HG03521 (cell line): ENCODE measurements at regions not wholly inside any gene's neighbourhood (a gene's known extent, or its start where the extent isn't known, plus 50 kb on each side); places are given as distances from the start of the nearest gene placed in this dataset.

Experiments
- ATAC-seq: cut with Tn5 transposase; IDR thresholded peaks from one replicate; pipeline ENCODE4 v1.9.1; 2021; ENCODE audit warnings: mild to moderate bottlenecking, moderate library complexity; ENCODE audit not compliant: unreplicated experiment

- ATAC-seq = no peak
Measured at GRCh38 chr2:104125096-104125495, 728.8 kb upstream of the POU3F3 start.

DNA sequence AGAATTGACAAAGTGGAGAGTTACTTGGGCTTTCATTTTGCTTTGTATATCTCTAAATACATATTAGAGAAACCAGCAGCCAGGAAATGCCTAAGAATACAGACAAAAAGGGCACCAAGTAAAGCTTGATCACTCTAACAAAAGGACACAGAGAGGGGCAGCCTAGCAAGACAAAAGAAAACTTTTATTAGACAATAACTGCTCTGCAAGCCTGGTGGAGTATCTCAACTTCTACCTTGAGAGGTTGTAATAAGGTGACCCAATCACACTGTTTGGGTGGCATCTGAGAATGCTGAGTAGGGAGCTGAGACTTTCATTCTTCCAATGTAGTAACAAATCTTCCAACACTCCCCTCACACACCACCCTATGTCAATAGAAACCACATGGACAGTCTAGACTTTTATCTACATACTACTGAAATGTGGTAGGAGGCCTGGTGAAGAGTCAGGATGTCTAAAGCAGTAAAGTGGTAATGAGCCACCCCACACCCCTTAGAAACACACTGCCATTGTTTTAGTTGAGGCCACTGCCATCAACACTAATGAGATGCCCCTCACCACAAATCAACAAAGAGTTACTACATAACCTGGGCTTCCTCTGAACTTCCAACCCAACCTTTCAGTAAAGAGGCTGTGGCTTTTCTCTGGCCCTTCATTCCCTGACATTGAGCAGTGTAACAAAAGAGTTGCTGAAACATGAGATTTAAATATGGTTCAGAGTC lies 726.7 kb upstream of the POU3F3 start:
- ATAC-seq = no peak

- ATAC-seq = no peak
Measured at GRCh38 chr2:104140361-104140760, 713.6 kb upstream of the POU3F3 start.

GRCh38 chr2:104158191-104158590 lies 695.7 kb upstream of the POU3F3 start:
- no peak for ATAC-seq

DNA sequence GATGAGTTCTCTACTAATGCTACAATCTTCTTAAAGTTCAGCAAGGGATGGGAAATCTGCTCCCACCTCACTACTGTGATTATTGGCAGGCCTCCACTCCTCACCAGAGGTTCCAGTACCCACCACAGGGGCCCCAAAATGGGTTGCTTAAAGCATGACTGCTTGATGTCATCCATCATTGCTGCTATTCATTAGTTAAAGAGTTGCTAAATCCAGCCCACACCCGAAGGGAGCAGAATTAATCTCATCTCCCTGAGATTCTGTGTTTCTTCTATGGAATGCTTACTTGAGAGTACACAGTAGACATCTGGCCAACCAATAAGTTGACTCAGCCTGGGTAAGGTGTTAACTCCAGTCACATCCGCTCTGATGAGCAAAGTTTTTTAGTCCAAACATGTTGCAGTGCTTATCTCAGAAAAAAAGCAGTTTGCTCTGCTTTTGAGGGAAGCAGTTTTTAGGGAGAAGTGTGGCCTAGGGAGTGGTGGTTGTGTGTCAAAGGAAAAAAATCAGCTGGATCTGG lies 690.2 kb upstream of the POU3F3 start:
- no peak for ATAC-seq

DNA sequence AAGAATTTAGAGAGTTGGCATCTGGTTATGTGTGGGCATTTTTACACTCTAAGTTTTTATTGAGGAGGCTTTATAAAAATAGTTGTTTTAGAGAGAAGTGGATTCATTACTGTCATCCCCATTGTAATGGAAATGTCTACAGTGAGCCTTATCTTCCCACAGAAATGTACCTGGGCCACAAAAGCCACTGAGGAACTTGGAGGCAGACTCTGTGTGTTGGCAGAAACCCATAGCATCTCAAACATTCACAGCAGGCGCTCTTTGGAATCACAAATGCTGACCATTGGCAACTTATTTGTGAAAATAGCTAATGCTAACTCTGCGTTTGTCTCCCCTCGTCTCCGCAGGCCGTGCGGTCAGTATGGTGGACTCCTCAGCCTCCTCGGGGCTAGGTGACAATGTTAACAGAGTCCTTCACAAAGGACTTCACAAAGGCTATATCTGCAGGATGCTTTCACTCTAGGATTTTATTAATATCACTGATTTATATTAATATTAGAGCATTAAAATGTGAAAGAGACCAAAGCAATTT lies 689.1 kb upstream of the POU3F3 start:
- ATAC-seq = no peak

GRCh38 chr2:104177179-104177578 lies 676.7 kb upstream of the POU3F3 start:
- no peak for ATAC-seq

GRCh38 chr2:104179644-104180043 lies 674.3 kb upstream of the POU3F3 start:
- no peak for ATAC-seq

DNA sequence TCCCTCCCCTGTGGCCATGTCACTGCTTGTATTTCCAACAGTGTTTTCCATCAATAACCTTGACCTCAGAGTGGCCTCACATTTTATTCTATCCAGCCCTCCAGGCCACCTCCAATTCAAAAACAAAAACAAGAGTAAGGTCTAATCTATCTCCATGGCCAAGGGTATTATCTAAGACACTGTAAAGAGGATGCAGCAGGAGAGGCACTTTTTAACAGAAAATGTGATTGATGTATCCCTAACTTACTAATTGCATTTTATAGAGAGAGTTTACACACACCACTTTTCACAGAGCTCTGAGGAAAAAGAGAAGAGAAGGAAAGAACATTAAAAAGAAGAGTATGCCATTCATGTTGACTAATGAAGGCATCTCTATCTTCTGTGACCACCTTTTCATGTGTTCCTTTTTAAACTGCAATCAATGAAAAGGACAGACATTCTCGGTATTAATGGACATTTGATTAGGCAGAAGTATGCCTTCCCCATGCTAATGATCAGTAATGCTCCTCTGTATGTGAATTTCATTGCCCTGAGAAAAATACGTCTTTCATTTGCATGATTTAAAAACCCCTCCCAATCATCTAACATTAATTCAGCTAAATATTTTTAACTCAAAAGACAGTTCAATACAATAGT lies 653.3 kb upstream of the POU3F3 start:
- ATAC-seq = no peak

DNA sequence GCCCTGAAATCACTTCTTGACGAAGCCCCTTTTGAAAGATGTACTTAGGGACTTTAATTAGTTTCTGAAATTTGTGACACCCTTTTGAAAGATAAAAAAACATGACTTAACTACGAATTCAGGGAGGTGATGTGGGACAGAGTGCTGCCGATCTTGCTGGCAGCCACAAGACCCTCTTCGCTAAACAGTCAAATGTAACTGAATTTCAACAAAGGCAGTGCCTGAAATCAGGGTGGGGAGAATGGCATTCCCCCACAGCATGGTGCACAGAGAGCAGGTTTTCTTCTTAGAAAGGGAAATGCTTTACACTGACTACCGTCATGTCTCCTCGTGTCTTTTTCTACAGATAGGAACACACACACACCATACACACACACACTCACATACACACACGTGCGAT lies 640.2 kb upstream of the POU3F3 start:
- no peak for ATAC-seq

GRCh38 chr2:104215269-104216161 lies 638.4 kb upstream of the POU3F3 start:
- no peak for ATAC-seq

DNA sequence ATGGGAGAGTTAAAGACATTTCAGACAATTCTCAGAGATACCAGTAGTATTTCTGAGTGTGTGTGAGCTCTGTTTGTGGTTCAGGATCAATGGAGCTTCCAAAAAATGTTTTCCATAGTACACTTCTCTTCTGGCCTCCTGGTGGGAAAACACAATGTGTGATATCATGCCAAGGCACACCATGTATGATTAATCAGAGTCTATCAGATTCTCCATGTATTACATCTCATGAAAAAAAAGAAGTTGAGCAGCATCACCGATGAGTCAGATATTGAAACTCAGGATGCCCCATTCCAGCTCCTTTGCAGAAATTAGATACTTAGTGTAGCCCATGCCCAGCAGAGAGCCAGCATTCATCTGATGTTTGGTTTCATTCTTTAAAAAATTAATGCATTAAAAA lies 620.3 kb upstream of the POU3F3 start:
- ATAC-seq = no peak

GRCh38 chr2:104236491-104236890 lies 617.4 kb upstream of the POU3F3 start:
- no peak for ATAC-seq

DNA sequence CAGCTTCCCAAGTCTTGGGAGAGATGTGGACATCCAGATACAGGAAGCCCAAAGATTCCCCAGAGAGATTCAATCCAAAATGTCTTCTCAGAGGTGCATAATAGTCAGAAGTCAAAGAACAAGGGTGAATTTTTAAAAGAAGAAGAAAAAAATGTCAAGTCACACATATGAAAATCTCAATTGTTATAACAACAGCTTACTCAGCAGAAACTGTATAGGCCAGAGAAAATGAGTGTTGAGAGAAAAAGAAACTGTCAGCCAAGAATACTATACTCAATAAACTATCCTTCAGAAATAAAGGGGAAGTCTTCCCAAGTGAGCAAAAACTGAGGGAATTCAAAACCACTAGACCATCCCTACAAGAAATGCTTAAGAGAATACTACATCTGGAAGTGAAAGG lies 612.9 kb upstream of the POU3F3 start:
- no peak for ATAC-seq

- ATAC-seq = no peak
Measured at GRCh38 chr2:104249629-104250028, 604.3 kb upstream of the POU3F3 start.

DNA sequence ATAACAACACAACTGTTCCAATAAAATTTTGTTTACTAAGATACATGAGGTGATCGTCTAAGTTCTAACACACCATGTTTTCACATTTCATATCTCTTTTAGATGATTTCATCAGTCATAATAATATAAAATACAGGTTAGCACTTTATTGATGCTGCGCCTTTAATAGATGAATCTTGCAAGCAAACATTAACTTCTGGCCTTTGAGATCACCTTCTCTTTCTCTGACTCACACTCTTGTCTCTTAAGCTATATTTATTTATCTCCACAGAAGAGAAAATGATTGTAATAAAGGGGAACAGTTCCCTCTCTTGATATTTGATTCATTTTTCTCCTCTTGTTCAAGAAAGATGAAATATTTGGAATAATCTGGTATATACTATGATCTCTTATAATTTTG lies 603.3 kb upstream of the POU3F3 start:
- ATAC-seq = no peak

DNA sequence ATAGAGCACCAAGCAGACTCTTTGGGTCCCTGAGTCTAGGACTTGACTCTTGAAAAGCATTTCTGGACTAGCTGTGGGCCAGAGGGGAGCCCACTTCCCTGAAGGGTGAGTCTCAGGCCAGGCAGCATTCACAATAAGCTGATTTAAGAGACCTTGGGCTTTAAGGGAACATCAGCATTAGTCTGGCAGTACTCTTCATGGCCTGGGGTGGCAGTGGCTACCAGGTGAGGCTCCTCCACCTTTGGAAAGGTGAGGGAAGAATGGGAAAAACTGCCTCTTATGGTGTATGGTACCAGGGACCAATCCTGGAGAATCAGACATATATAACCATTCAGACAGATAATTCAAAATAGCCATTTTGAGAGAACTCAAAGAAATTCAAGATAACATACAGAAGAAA lies 599.9 kb upstream of the POU3F3 start:
- no peak for ATAC-seq

GRCh38 chr2:104262714-104263113 lies 591.2 kb upstream of the POU3F3 start:
- ATAC-seq = no peak

DNA sequence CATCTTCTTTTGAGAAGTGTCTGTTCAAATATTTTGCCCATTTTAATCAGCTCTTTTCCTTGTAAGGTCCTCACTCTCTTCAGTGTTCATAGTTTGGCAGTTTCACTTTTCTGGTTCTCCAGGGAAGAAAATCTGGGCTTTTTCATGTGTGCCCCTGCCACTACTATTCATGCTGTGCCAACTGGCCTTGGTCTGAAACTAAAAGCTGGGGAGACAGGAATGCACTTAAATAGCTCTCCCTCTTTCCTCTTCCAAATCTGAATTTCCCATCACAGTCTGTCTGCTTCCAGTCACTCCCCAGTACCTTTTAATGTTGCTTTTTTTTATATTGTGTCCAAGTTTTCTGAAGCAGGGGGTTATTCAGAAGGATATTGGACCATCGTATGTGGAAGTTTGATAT lies 574.3 kb upstream of the POU3F3 start:
- no peak for ATAC-seq

- no peak for ATAC-seq
Measured at GRCh38 chr2:104280216-104280615, 573.7 kb upstream of the POU3F3 start.

DNA sequence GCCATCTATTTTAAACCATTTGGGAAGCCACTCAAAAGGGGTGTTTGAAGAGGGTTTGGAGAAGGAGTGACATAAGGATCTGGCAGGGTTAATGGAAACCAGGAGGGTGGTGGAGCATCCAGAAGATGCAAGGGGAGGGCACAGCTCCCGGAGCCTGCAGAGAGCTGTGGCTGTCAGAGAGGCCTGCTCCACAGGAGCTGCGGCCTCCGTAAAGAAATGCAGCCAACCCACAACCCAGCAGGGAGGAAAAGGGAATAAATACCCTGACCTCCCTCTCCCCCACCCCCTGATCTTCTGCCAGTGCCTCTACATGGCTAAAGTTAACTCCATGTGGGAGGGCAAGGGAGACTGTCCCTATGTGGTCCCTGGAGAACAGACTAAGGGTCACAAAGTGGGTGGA lies 567.1 kb upstream of the POU3F3 start:
- ATAC-seq = no peak
